Prostate gland (tissue), 2 donors: ENCODE measurements at regions not wholly inside any gene's neighbourhood (a gene's known extent, or its start where the extent isn't known, plus 50 kb on each side); places are given as distances from the start of the nearest gene placed in this dataset.

ENCODE experiments used
- CTCF ChIP-seq, 4 experiments: fragments of 200-600 bp in 2 of 4; fragments of 450-650 bp in 2 of 4; sonication (generic) in 2 of 4; IDR thresholded peaks; 1 replicate in 3 of 4; 2 replicates in 1 of 4; pipeline ENCODE4 v1.5.1; 2016 to 2019; ENCODE audit warnings: antibody characterized with exemption in 4 of 4, mild to moderate bottlenecking in 2 of 4, moderate library complexity in 2 of 4
- POLR2A ChIP-seq: fragments of 450-650 bp; IDR thresholded peaks from one replicate; pipeline ENCODE4 v1.6.1; 2016; ENCODE audit warnings: antibody characterized with exemption, mild to moderate bottlenecking
- POLR2AphosphoS5 ChIP-seq: sonication (generic); formaldehyde crosslinking; IDR thresholded peaks from one replicate; pipeline ENCODE4 v1.6.1; 2017; ENCODE audit warnings: antibody characterized with exemption

GRCh38 chr5:93313672-93314071 lies 267.3 kb downstream of the NR2F1-AS1 start:
- TF ChIP-seq CTCF (IDR thresholded peaks at IDR 0.05), result no peak
- no peak for TF ChIP-seq POLR2A
- TF ChIP-seq POLR2AphosphoS5, result no peak
